Suprapubic skin (tissue), 4 donors: ENCODE measurements at regions not wholly inside any gene's neighbourhood (a gene's known extent, or its start where the extent isn't known, plus 50 kb on each side); places are given as distances from the start of the nearest gene placed in this dataset.

Experiments
- DNase-seq, 2 donors: peaks; one replicate each; pipeline ENCODE4 v3.0.0-alpha.2; 2019; ENCODE audit warnings: low spot score in 2 of 2
- H3K27ac ChIP-seq: fragments of 200-600 bp; sonication (generic); one replicate; pipeline ENCODE4 v1.5.1; 2019
- H3K27me3 ChIP-seq: fragments of 200-600 bp; sonication (generic); one replicate; pipeline ENCODE4 v1.5.1; 2019
- H3K36me3 ChIP-seq: fragments of 200-600 bp; sonication (generic); one replicate; pipeline ENCODE4 v1.5.1; 2019
- H3K4me1 ChIP-seq: fragments of 200-600 bp; sonication (generic); one replicate; pipeline ENCODE4 v1.5.1; 2019
- H3K4me3 ChIP-seq: fragments of 200-600 bp; sonication (generic); one replicate; pipeline ENCODE4 v1.5.1; 2019; ENCODE audit warnings: mild to moderate bottlenecking
- H3K9me3 ChIP-seq: fragments of 200-600 bp; sonication (generic); one replicate; pipeline ENCODE4 v1.5.1; 2019
- CTCF ChIP-seq, 2 donors: fragments of 200-600 bp in 1 of 2; fragments of 450-650 bp in 1 of 2; sonication (generic) in 1 of 2; IDR thresholded peaks; one replicate each; pipeline ENCODE4 v1.5.1; 2016 to 2019; ENCODE audit warnings: antibody characterized with exemption in 2 of 2, mild to moderate bottlenecking in 1 of 2, moderate library complexity in 1 of 2
- EP300 ChIP-seq: sonication (generic); formaldehyde crosslinking; IDR thresholded peaks from one replicate; pipeline ENCODE4 v1.6.1; 2017; ENCODE audit warnings: antibody characterized with exemption
- POLR2A ChIP-seq, 2 donors: fragments of 450-650 bp; IDR thresholded peaks; one replicate each; pipeline ENCODE4 v1.6.1; 2017; ENCODE audit warnings: antibody characterized with exemption in 2 of 2, mild to moderate bottlenecking in 2 of 2, moderate library complexity in 2 of 2
- POLR2AphosphoS5 ChIP-seq, 3 donors: sonication (generic); formaldehyde crosslinking; IDR thresholded peaks; one replicate each; pipeline ENCODE4 v1.6.1; 2017; ENCODE audit warnings: antibody characterized with exemption in 3 of 3
- WGBS: methylation state at CpG from one replicate; pipeline ENCODE4 v1.1.5; 2018; 5-methylcytosine and 5-hydroxymethylcytosine counted together

- Histone ChIP-seq H3K4me3 (no peak overlapping the region), H3K27me3 (peaks cover 14% of the 10 kb centered on the region), H3K36me3 (no peaks in the 10 kb centered on the region), H3K4me1 (no peaks in the 10 kb centered on the region), H3K9me3 (no peaks in the 10 kb centered on the region), H3K27ac (no peak overlapping the region)
- no peak for TF ChIP-seq EP300
- no peak for TF ChIP-seq POLR2A (IDR thresholded peaks at IDR 0.05)
- no peak for TF ChIP-seq POLR2AphosphoS5 (IDR thresholded peaks at IDR 0.05)
- TF ChIP-seq CTCF (IDR thresholded peaks at IDR 0.05): no peak
- WGBS: 79% methylated on average over 3 of the region's 3 CpGs
- no peak for DNase-seq
Measured at GRCh38 chr12:108053512-108053911, 75.6 kb upstream of the WSCD2 start.

GRCh38 chr12:108054496-108054895 lies 74.6 kb upstream of the WSCD2 start:
- no peak overlapping the region for H3K27ac ChIP-seq
- no peak for DNase-seq
- 80% methylated on average over 2 of the region's 2 CpGs for WGBS
- no peaks in the 10 kb centered on the region for H3K9me3 ChIP-seq
- H3K36me3 ChIP-seq: no peaks in the 10 kb centered on the region
- no peak overlapping the region for H3K4me3 ChIP-seq
- H3K4me1 ChIP-seq: no peaks in the 10 kb centered on the region
- no peak for TF ChIP-seq POLR2A (IDR thresholded peaks at IDR 0.05)
- TF ChIP-seq POLR2AphosphoS5 (IDR thresholded peaks at IDR 0.05): no peak
- TF ChIP-seq CTCF (IDR thresholded peaks at IDR 0.05): no peak
- TF ChIP-seq EP300: no peak
- H3K27me3 ChIP-seq: peaks cover 19% of the 10 kb centered on the region

- WGBS: 51% methylated on average over 3 of the region's 3 CpGs
- no peak for TF ChIP-seq EP300
- TF ChIP-seq CTCF (IDR thresholded peaks at IDR 0.05): no peak
- TF ChIP-seq POLR2A (IDR thresholded peaks at IDR 0.05): no peak
- TF ChIP-seq POLR2AphosphoS5 (IDR thresholded peaks at IDR 0.05): no peak
- Histone ChIP-seq H3K9me3 (no peaks in the 10 kb centered on the region), H3K27me3 (peaks cover 19% of the 10 kb centered on the region), H3K4me1 (no peaks in the 10 kb centered on the region), H3K4me3 (no peak overlapping the region), H3K27ac (no peak overlapping the region), H3K36me3 (no peaks in the 10 kb centered on the region)
- DNase-seq: no peak
Measured at GRCh38 chr12:108055141-108055540, 73.9 kb upstream of the WSCD2 start.

GRCh38 chr12:108060067-108060466 lies 69.0 kb upstream of the WSCD2 start:
- Histone ChIP-seq H3K36me3 (no peaks in the 10 kb centered on the region), H3K27me3 (peaks cover 26% of the 10 kb centered on the region), H3K27ac (no peak overlapping the region), H3K4me3 (no peak overlapping the region), H3K9me3 (no peaks in the 10 kb centered on the region), H3K4me1 (no peaks in the 10 kb centered on the region)
- 57% methylated on average over 3 of the region's 3 CpGs for WGBS
- TF ChIP-seq CTCF (IDR thresholded peaks at IDR 0.05) (no peak), POLR2A (IDR thresholded peaks at IDR 0.05) (no peak), POLR2AphosphoS5 (IDR thresholded peaks at IDR 0.05) (no peak), EP300 (no peak)
- DNase-seq: no peak

- TF ChIP-seq EP300 (no peak), POLR2A (IDR thresholded peaks at IDR 0.05) (no peak), POLR2AphosphoS5 (IDR thresholded peaks at IDR 0.05) (no peak), CTCF (IDR thresholded peaks at IDR 0.05) (no peak)
- Histone ChIP-seq H3K27me3 (peaks cover 31% of the 10 kb centered on the region), H3K27ac (no peak overlapping the region), H3K4me3 (no peak overlapping the region), H3K9me3 (no peaks in the 10 kb centered on the region), H3K36me3 (no peaks in the 10 kb centered on the region), H3K4me1 (no peaks in the 10 kb centered on the region)
- DNase-seq: no peak
- 33% methylated on average over 1 of the region's 1 CpG for WGBS
Measured at GRCh38 chr12:108060903-108061302, 68.2 kb upstream of the WSCD2 start.
